ENCODE measurements at regions not wholly inside any gene's neighbourhood (a gene's known extent, or its start where the extent isn't known, plus 50 kb on each side); places are given as distances from the start of the nearest gene placed in this dataset.

- WGBS, 2 donors: 58 to 71% methylated on average over 2 of the region's 2 CpGs
- no peak overlapping the region for H3K4me3 ChIP-seq
- TF ChIP-seq, protein P1, sequence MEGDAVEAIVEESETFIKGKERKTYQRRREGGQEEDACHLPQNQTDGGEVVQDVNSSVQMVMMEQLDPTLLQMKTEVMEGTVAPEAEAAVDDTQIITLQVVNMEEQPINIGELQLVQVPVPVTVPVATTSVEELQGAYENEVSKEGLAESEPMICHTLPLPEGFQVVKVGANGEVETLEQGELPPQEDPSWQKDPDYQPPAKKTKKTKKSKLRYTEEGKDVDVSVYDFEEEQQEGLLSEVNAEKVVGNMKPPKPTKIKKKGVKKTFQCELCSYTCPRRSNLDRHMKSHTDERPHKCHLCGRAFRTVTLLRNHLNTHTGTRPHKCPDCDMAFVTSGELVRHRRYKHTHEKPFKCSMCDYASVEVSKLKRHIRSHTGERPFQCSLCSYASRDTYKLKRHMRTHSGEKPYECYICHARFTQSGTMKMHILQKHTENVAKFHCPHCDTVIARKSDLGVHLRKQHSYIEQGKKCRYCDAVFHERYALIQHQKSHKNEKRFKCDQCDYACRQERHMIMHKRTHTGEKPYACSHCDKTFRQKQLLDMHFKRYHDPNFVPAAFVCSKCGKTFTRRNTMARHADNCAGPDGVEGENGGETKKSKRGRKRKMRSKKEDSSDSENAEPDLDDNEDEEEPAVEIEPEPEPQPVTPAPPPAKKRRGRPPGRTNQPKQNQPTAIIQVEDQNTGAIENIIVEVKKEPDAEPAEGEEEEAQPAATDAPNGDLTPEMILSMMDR (IDR thresholded peaks at IDR 0.05; ENCODE audit: control extremely low read depth, extremely low read depth): no peak
Measured at GRCh38 chr5:110900829-110901228, 162.0 kb downstream of the SLC25A46 start.

GRCh38 chr5:110903966-110904365, 165.2 kb downstream of the SLC25A46 start:
- Histone ChIP-seq H3K27me3 (ENCODE audit: control insufficient read depth in 3 of 3, insufficient read depth in 3 of 3, low read length in 2 of 3) (no peaks in the 10 kb centered on the region), H3K9me3 (ENCODE audit: control insufficient read depth in 4 of 4, insufficient read depth in 3 of 4, low read length in 3 of 4) (no peaks in the 10 kb centered on the region), H3K9ac (ENCODE audit: insufficient read depth in 1 of 2, low read length in 2 of 2) (no peak overlapping the region), H3K27ac (ENCODE audit: low read depth in 1 of 2, low read length in 1 of 2) (no peak overlapping the region), H3K4me3 (no peak overlapping the region), H3K36me3 (ENCODE audit: control insufficient read depth in 4 of 4, insufficient read depth in 4 of 4, low read length in 4 of 4) (no peaks in the 10 kb centered on the region), H3K4me1 (ENCODE audit: control insufficient read depth in 5 of 5, insufficient read depth in 5 of 5, low read length in 5 of 5) (peaks cover 0 to 5% (median 0%) of the 10 kb centered on the region in 5 donors)
- no peak for DNase-seq
- WGBS, 2 donors: 66 to 73% methylated on average over 3 of the region's 3 CpGs
- no peak for ATAC-seq (ENCODE audit: insufficient read depth, low FRiP score)
- TF ChIP-seq, protein P1 (IDR thresholded peaks at IDR 0.05; ENCODE audit: control extremely low read depth, extremely low read depth): no peak

More at GRCh38 chr5:110900829-110901228, 162.0 kb downstream of the SLC25A46 start:
- Histone ChIP-seq H3K27me3 (ENCODE audit: control insufficient read depth in 3 of 3, insufficient read depth in 3 of 3, low read length in 2 of 3) (no peaks in the 10 kb centered on the region), H3K27ac (ENCODE audit: low read depth in 1 of 2, low read length in 1 of 2) (no peak overlapping the region), H3K4me1 (ENCODE audit: control insufficient read depth in 5 of 5, insufficient read depth in 5 of 5, low read length in 5 of 5) (peaks cover 0 to 9% (median 0%) of the 10 kb centered on the region in 5 donors), H3K36me3 (ENCODE audit: control insufficient read depth in 4 of 4, insufficient read depth in 4 of 4, low read length in 4 of 4) (no peaks in the 10 kb centered on the region), H3K9me3 (ENCODE audit: control insufficient read depth in 4 of 4, insufficient read depth in 3 of 4, low read length in 3 of 4) (no peaks in the 10 kb centered on the region), H3K9ac (ENCODE audit: insufficient read depth in 1 of 2, low read length in 2 of 2) (no peak overlapping the region)
- ATAC-seq (ENCODE audit: insufficient read depth, low FRiP score) (no peak), DNase-seq (no peak)

- H3K9ac ChIP-seq (ENCODE audit: insufficient read depth in 1 of 2, low read length in 2 of 2): no peak overlapping the region
- ATAC-seq (ENCODE audit: insufficient read depth, low FRiP score) (no peak), DNase-seq (no peak)
- H3K9me3 ChIP-seq (ENCODE audit: control insufficient read depth in 4 of 4, insufficient read depth in 3 of 4, low read length in 3 of 4): no peaks in the 10 kb centered on the region
- H3K4me1 ChIP-seq (ENCODE audit: control insufficient read depth in 5 of 5, insufficient read depth in 5 of 5, low read length in 5 of 5): no peaks in the 10 kb centered on the region
- no peaks in the 10 kb centered on the region for H3K27me3 ChIP-seq (ENCODE audit: control insufficient read depth in 3 of 3, insufficient read depth in 3 of 3, low read length in 2 of 3)
- H3K27ac ChIP-seq (ENCODE audit: low read depth in 1 of 2, low read length in 1 of 2): no peak overlapping the region
- no peak overlapping the region for H3K4me3 ChIP-seq
- TF ChIP-seq, protein P1 (IDR thresholded peaks at IDR 0.05; ENCODE audit: control extremely low read depth, extremely low read depth): no peak
- no peaks in the 10 kb centered on the region for H3K36me3 ChIP-seq (ENCODE audit: control insufficient read depth in 4 of 4, insufficient read depth in 4 of 4, low read length in 4 of 4)
Measured at GRCh38 chr5:110908848-110909247, 162.7 kb upstream of the TSLP start.

DNA sequence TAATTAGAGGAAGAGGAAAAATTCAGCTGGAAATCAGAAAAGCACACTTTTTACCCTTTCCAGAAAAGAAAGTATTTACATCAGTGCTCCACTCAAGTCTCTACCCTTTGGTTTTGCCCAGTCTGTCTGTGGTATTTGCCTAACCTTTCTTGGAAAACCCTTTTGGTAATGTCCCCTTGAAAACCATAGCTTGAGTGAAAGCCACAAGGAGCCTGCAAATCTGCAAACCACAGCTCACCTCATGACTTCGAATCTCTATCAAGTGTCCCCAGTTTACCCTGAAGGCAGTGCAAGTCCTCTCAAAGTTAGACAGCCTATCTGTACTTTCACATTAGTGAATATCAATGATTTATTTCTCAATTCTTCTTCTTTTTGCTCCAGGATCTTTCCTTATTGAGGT, 162.1 kb upstream of the TSLP start:
- no peaks in the 10 kb centered on the region for H3K4me1 ChIP-seq (ENCODE audit: control insufficient read depth in 5 of 5, insufficient read depth in 5 of 5, low read length in 5 of 5)
- no peak overlapping the region for H3K9ac ChIP-seq (ENCODE audit: insufficient read depth in 1 of 2, low read length in 2 of 2)
- TF ChIP-seq, protein P1 (IDR thresholded peaks at IDR 0.05; ENCODE audit: control extremely low read depth, extremely low read depth): no peak
- no peak overlapping the region for H3K4me3 ChIP-seq
- 72 to 86% methylated on average over 1 of the region's 1 CpG for WGBS, 2 donors
- DNase-seq (no peak), ATAC-seq (ENCODE audit: insufficient read depth, low FRiP score) (no peak)
- H3K9me3 ChIP-seq (ENCODE audit: control insufficient read depth in 4 of 4, insufficient read depth in 3 of 4, low read length in 3 of 4): no peaks in the 10 kb centered on the region
- H3K27ac ChIP-seq (ENCODE audit: low read depth in 1 of 2, low read length in 1 of 2): no peak overlapping the region
- H3K27me3 ChIP-seq (ENCODE audit: control insufficient read depth in 3 of 3, insufficient read depth in 3 of 3, low read length in 2 of 3): no peaks in the 10 kb centered on the region
- H3K36me3 ChIP-seq (ENCODE audit: control insufficient read depth in 4 of 4, insufficient read depth in 4 of 4, low read length in 4 of 4): no peaks in the 10 kb centered on the region
